ENCODE measurements at regions not wholly inside any gene's neighbourhood (a gene's known extent, or its start where the extent isn't known, plus 50 kb on each side); places are given as distances from the start of the nearest gene placed in this dataset.

- TF ChIP-seq CTCF (IDR thresholded peaks at IDR 0.05; ENCODE audit: low read depth, low read length) (no peak), EZH2phosphoT487 (IDR thresholded peaks at IDR 0.05; ENCODE audit: low read depth) (no peak)
These were observed 113.3 kb upstream of the MYCN start for GRCh38 chr2:15827001-15827400.

All from OCI-LY3 (cell line).